Activated T-helper 9 cell treated with anti-CD3 and anti-CD28 coated beads, Interleukin-2, amount 50 U/mL, for 16 hours (primary cell): ENCODE measurements at regions not wholly inside any gene's neighbourhood (a gene's known extent, or its start where the extent isn't known, plus 50 kb on each side); places are given as distances from the start of the nearest gene placed in this dataset.

Source experiments
- DNase-seq: peaks from one replicate; pipeline ENCODE4 v3.0.0-alpha.2; 2020; ENCODE audit warnings: low read depth

DNA sequence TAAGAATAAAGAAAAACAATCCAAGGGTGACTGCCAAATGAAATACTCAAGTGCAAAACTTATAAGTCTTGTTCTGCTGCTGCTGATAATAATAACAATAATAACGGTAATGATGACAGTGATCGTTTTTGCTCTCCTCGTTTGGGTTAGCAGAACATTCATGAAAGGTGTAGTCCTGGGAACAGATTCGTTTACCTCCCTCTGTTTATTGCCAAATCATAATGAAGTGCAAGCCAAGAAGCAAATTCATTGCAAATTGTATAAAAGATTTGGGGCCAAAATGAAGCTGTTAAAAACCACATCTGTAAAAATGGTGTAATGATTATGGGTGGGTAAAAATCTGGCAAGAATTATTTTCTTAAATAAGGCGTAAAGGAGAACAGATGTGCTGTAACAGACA lies 587.2 kb upstream of the MKI67 start:
- no peak for DNase-seq

DNA sequence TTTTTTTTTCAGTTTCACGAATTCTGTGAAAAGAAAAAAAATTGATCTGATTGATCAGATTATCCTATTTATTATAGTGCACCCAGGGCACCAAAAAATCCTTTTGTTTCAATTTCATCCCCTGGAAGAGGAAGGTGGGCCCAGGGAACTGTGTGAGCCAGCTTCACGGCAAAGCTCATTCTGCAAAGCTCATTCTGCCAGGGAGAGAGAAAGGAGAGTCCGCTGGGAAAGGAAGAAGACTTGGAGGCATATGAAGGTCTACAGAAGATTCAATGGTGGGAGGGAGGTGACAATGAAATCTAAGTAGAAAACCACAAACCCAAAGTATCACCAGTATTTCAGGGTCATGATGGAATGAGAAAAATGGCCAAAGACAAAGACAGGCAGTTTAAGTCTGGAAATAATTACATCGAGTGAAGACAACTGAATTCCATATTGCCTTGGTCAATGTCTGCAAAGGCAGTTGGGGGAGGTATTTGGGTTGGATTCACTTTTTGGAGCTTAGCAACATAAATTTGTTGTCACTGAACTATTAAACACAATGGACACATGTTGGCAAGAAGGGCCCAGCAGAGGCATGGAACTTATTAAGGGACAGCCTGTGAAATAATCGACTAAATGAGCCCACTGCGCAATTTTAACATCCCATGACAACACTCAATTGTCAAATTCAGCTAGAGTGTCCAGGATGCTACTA lies 587.8 kb upstream of the MKI67 start:
- no peak for DNase-seq

DNA sequence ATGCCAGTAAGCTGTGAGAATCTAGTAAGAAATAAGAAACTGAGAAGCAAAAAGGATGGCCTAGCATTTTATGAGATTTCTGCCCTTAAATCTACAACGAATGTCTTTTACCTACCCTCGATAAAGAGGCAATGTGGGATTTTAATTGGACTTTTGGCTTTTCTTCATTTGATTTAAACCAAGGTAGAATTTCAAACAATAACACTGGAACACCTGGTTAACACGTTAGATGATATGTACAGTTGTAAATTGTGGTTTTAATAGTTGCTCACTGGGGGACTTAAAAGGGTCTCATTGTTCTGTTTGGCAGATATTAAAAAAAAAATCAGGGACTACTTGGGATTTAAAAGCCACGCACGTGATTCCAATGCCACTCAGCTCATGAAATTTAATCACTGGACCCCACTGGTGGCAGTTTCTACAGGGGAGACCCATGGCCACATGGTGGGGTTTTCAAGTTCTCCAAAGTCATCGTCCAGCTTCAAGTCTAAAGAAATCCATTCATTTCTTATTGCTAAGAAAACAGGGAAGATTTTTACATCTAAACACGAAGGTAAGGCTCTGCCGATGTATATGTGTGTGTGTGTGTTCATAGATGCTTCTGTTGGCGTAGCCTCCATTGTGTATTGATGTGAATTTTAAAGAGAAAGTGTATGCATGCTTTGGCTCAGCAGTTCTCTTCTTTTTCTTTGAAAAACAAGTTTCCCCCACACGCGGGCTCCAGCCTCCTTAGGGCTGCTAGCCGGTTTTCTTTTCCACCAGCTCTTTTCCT lies 588.6 kb upstream of the MKI67 start:
- no peak for DNase-seq

DNA sequence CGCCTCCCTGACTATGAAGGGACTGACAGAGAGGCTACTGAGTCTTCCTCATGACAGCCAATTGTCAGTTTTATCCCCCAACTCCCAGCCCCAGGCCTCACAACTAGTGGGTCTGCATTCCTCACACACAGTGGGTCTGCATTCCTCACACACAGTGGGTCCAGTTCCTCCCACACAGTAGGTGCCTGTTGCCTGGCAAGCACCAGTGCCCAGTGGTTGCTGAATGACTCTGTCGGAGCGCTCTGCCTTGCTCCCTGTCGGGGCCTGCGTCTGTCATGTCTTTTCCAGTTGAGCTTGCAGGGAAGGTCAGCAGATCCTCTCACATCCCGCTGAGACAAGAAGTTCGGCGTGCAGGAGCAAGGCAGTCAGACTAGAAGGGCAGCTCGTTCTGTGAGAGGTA lies 590.0 kb upstream of the MKI67 start:
- DNase-seq = no peak

DNA sequence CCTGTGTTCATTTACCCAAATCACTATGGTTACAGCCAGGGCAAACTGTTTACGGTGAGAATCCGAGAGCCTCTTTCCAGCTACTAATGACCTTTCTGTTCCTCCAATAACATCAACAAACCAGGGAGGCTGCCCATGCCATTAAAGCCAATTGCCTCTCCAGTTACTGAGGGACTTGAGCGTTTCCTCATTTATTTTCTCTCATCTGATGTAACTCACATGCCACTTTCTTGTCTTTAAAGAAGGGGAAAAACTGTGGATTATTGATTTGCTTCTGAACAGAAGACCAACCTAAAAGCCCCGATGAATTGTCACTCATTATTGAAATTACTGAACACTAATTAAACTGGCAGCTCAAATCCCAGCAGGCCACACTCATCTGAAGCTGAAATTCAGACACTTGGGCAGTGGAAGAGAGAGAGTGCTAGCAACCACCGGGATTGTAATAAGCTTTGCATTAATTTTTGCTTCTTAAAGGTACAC lies 595.8 kb upstream of the MKI67 start:
- no peak for DNase-seq

DNA sequence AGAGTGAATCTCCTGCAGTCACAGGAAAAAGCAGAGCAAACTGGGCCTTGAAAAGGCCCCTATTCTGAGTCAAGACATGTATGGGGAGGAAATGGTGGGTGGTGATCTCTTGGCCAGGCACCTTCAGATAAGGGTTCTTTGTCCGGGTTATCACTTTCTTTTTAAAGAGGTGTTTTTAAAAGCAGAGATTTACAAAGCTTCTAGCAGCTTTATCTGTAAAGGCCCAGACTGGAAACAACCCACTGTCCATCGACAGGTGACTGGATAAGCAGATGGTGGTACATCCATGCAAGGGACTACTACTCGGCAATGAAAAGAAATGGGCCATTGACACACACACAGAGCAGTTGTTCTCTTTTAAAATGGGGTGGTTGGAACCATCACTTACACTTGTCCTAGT lies 596.7 kb upstream of the MKI67 start:
- no peak for DNase-seq

DNA sequence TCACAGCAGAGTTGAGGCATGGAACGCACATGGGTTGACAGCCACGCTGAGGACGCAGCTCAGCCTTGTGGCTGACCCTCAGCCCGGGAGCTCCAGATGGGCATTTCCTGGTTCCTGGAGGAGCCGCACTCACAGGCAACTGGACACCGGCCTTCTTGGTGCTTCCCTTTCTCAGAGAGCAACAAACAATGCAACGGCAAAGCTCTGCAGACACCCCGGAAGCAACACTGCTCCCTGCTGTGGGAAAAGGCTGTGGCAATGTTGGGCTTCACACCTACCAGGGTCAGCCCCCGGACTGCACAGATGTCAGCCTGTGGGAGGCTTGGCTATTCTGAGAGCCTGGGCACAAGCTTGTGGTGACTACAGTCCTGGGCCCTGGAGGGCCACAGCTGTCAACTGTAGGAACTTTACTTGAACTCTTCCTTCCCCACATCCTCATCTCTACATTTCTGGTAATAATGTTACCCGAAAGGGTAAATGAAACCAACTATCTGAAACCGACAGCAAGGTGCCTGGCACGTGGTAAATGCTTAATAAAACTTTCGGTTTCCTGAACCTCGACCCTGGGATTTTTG lies 597.5 kb upstream of the MKI67 start:
- DNase-seq = no peak

DNA sequence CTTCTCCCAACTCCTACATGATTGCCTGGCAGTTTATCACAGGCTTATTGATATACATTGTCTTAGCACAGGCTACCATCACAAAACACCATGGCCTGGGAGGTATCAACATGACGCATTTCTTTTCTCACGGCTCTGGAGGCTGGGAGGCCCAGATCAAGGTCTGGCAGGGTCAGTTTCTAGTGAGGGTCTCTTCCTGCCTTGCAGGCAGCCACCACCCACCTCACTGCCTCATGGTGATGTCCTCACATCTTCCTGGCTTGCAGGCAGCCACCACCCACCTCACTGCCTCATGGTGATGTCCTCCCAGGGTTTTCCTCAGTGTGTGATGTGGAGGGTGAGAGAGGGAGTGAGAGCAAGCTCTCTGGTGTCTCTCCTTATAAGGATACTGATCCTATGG lies 599.3 kb upstream of the MKI67 start:
- DNase-seq = no peak

DNA sequence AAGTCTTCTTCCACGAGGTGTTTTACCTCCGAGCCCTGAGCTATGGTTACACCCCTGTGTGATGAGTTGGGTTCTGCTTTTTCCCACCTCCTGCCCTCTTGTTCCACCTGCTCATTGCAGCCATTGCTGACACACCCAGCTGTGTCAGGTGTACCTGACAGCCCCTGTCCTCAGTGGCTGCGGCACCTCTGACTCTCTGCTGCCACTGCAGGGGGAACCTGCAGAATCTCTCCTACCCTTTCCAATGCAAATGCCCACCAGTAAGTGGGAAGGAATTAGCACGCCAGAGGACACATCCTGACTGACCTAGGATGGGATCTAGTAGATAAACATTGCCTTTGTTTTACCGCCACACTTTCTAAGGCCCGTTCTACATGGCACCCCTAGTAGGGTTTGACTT lies 600.9 kb upstream of the MKI67 start:
- no peak for DNase-seq

DNA sequence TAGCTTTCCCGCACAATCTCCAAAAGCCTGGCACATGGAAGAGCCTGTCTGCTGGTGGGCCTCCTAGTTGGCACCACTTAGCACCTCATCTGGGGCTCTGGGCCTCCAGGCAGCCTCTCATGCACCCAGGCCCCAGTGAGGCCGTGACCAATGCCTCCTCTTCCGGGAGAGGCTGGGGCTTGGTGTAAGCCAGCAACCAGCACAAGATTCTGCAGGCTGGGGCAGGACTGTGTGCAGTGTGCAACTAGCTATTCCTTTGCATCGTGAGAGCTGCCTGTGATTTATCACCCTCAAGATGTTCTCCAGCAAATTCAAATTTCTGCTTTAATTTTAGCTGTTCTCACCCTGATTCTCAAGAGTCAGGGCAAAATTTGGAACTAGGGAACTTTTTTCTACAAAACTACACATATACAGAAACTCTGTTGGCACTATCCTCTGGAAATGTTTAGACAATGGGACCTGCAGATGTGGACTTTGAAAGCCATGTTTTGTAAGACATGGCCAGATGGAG lies 603.7 kb upstream of the MKI67 start:
- no peak for DNase-seq

DNA sequence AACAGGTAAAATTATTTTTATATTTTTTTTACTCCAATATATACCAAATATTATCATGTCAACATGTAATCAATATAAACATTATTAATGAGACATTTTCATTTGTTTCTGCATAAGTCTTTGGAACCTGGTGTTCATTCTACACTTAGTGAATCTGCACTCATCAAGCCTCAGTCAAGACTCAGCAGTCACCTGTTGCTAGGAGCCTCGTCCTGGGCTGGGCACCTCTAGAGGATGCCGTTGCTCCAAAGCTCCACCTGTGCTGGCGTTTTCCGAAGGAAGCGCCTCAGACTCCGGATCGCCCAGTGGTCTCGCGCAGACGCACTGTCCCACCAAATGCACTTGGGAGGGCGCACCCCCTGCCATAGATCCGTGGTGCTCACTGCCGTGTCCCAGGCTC lies 604.7 kb upstream of the MKI67 start:
- DNase-seq = no peak

DNA sequence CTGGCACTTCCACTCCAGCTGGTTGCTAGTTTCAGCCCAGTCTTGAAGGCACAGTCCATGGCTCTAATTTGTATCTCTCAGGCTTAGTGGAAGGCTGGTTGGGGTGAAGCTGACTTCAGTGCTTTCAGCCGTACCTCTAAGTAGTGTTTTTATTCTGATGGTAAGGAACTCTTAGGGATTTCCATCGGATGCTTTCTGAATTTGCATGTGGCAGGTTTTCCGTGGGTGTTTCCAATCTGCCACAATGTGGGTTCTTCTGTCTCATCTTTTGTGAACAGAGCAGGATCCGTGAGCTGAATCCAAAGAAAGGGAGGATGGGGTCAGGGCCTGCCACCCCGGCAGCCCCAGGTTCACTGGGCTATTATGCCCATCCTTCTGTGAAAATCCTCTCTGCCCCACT lies 607.9 kb upstream of the MKI67 start:
- DNase-seq = no peak

DNA sequence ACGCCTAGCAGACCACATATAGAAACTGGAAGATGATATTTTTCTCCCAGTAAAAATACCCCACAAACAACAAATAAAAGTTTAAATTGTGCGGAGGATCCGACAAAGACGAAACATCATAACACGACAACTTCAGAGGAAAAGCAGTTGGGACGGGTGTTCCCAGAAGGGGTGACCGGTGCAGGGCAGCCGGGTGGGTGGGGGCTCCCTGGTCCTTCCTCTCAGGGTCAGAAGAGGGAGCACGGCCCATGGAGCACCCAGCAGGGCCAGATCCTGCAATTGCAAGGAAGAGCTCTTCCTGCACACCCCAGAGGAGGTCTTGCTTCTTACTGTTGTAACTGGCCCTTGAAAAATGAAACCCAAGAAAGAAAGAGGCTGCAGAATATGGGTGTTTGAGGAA lies 608.5 kb upstream of the MKI67 start:
- DNase-seq = no peak

DNA sequence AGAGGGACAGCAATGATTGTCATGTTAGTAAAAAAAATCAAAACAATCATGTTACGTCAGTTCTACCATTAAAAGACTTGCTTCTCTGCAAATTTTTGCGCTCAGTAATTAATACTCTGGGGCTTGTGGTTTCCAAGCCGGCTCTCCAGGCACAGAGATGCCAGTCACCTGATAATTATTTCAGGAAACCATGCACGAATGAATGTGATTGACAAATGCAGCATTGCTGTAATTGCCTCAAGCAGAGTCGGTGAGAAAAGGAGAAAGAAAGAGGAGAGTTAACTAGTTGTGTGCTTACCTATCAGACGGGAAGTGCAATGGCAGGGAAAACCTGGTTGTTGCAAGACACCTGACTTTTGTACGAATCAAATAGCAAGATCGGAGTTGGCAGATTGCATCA lies 609.8 kb upstream of the MKI67 start:
- no peak for DNase-seq

DNA sequence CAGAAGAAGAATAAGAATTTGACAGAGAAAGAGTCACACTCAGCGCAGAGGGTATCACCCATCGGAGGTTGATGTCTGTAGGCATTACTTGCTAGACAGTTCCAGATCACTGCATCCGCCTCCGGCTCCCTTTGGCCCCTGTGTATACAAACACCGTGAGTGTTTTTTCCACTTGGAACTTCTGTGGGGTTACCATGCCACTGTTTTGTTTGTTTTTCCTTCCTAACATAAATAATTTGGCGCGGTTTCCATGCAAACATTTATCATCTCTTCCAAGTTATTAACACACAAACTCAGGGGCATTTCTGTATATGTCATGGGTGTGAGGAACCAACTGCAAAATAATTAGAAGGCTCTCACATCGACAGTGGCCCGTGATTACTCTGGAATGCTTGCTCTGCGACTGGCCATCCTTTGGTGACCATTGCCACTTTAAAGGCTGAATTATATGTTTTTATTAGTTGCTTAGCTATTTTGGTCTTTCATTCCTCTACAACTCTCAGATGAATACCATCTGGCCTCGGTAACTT lies 612.2 kb upstream of the MKI67 start:
- no peak for DNase-seq

DNA sequence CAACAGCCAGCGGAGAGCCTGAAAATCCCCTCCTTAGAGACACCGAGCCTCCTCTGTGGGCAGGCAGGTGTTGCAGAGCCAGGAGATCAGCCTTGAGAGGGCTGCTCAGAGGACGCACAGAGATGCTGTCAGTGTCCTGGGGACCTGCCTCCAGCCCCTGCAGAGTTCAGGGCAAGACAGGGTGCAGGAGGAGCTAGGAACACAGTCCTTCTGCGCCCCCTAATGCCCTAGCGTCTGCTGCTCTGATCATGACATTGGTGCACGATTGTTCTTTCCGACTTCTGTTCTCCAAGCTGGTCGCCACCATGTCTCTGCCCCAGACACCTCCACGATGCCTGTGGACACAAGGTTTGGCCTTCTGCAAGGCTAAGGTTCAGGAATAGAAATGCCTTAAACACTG lies 613.7 kb upstream of the MKI67 start:
- no peak for DNase-seq

DNA sequence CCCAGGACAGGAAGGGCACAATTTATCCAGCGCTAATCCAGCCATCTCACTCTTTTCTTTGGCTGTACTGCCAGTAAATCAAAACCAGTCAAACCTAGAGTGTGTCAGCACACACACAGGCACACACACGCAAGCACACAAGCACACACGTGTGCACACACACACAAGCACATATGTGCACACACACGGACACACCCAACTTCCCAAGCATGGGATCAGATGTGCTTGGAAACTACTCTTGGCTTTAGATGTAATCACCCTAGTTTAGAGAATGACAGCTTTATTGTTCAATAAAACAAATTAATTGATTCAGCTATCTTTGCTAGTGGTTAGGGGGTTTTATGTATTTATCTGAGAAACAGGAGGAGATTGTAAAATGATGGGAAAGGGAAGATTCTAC lies 615.0 kb upstream of the MKI67 start:
- DNase-seq = no peak

DNA sequence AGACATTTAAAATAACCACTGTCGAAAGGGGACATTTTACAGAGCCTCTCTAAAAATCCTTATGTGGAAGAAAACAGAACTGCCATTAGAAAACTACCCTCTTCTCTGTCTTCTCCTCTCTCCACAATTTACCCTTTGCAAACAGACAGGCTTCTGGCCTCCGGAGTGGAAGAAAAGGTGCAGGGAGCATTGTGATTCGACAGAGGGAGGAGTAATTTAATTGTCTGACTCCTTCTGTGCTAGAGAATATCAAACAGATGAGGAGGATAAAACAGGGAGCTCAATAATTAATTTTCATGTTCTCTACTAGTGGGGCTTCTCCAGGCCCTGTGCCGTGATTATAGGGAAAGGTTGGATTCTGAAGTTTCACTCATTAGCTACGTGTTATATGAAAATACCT lies 615.5 kb upstream of the MKI67 start:
- DNase-seq = no peak

DNA sequence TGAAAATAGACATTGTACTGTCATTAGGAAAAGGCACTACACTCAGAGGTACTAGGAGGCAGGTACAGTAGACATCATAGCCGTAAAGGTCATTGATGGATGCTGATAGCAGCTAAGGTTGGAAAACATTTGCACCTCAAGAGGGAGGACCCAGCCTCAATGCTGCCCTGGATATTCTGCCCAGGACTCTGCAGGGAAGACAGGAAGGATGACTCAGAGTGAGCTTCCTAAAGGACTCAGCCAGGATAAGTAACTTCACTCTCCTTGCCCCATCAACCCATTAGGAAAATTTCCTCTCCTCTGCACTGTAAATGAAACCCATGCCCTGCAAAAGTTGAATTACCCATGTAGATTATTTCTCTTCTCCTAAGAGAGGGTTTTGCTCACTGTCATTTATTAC lies 617.9 kb upstream of the MKI67 start:
- no peak for DNase-seq

DNA sequence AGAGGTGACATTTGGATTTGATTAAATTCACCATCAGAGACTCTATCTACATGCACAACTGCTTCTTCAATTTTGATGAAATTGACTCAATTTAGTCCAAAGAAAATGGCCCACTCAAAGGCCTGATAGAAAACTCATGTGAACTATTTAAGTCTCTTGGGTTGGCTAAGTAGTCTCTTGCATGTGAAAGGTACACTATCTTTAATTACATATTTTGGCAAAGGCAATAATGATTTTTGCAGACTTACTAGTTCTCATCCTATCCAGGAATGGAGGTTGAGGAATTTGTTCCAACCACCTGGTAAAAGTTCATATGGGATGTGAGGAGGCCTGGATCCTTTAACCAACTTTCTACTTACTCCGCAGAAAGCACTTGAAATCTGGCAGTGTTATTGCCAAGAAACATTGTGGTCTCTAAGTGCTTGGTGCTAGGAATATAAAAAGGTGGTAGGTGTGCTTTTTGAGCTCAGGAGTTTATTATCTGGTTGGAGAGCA lies 618.6 kb upstream of the MKI67 start:
- DNase-seq = no peak

DNA sequence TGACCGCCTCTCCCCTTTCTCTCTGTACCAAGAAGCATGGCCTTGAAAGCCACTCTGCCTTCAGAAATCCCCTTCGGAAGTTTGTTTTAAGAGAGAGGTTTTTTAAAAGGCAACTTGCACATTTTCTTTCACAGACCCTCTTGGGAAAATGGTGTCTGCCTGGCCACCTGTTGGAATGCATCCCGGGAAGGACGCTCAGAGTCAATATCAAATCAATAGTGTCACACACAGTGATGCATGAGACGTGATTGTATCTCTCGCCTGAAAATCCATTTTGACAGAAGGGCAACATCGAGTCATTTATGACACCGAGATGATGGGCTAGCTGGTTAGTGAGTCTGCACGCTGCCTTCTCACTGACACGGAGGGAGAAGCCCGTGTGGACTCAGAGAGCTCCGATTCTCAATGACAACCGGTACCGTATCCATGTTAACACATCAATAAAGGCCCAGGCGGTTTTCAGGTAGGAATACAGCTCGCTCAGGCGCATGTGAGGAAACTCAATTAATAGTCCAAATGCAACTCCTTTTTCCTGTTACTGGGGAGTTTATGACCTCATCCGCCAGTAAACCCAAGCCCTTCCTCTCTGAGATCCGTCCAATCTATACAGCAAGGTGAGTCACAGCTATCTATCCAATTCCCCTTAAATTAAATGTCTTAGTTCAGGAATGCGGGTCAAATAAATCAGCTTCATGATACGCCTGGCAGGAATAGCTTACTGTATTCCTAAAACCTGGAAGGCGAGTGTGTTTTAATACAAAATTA lies 621.5 kb upstream of the MKI67 start:
- DNase-seq = no peak

DNA sequence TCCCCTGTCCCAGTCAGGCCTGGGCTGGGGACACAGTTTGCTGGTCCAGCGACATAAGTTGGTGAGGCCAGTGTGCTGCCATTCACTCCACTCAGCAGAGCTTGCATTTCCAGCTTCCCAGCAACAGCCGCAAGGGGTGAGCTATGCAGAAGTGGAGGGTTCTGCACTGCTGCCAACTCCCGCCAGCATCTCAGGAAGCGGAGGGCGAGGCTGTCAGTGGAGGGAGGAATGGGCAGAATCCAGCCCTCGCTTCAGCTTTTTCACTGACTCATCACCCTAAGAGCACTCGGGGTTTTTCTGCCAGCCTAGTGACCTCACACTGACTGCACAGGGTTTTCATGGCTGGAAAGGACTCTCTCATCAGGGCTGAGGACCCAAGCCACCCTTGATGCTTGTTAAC lies 625.1 kb upstream of the MKI67 start:
- no peak for DNase-seq
